BE2C (cell line): ENCODE measurements at regions not wholly inside any gene's neighbourhood (a gene's known extent, or its start where the extent isn't known, plus 50 kb on each side); places are given as distances from the start of the nearest gene placed in this dataset.
"Not testable (repeated sequence)": the region's sequence is repeated elsewhere in the genome, so short reads cannot be mapped to it uniquely, and the experiment has no call there.

Experiments
- DNase-seq: peaks from one replicate; pipeline ENCODE4 v3.0.0-alpha.2; 2020
- H3K27me3 ChIP-seq: fragments of 250-450 bp; sonication (Bioruptor Pico); 2 replicates; pipeline ENCODE4 v1.5.1; 2020; ENCODE audit warnings: mild to moderate bottlenecking
- H3K36me3 ChIP-seq: fragments of 250-450 bp; sonication (Bioruptor Pico); 2 replicates; pipeline ENCODE4 v1.5.1; 2020; ENCODE audit warnings: mild to moderate bottlenecking
- H3K4me1 ChIP-seq: fragments of 250-450 bp; sonication (Bioruptor Pico); 2 replicates; pipeline ENCODE4 v1.5.1; 2020
- H3K4me3 ChIP-seq: 2 replicates; pipeline ENCODE4 v1.5.1; 2011; ENCODE audit warnings: low read depth, low read length
- H3K9me3 ChIP-seq: fragments of 250-450 bp; sonication (Bioruptor Pico); 2 replicates; pipeline ENCODE4 v1.5.1; 2020
- TF ChIP-seq, protein P1 (sequence below): IDR thresholded peaks from 2 replicates; pipeline ENCODE4 v1.5.1; 2012; ENCODE audit warnings: mild to moderate bottlenecking, low read depth, low read length

DNA sequence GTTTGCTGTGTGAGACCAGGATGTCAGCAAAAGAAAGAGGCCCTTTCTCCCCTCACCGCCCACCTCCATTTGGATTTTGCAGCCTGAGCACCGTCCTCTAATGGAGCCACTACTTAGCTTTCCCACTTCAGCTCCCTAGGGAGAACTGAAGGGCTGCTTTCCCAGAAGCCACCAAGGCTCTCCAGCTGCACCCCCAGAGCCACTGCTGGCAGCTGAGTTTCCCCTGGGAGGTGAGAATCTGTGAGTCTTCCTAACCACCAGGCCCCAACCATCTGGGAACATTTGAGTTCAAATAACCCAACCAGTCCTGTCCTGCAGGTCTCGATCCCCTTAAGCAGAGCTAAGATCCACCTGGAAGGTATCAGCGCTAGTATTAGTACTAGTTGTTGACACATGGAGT, 173.1 kb upstream of the USP9X start:
- Histone ChIP-seq H3K9me3 (no peaks in the 10 kb centered on the region), H3K4me3 (no peak overlapping the region), H3K27me3 (no peaks in the 10 kb centered on the region), H3K36me3 (no peaks in the 10 kb centered on the region), H3K4me1 (no peaks in the 10 kb centered on the region)
- TF ChIP-seq, protein P1, sequence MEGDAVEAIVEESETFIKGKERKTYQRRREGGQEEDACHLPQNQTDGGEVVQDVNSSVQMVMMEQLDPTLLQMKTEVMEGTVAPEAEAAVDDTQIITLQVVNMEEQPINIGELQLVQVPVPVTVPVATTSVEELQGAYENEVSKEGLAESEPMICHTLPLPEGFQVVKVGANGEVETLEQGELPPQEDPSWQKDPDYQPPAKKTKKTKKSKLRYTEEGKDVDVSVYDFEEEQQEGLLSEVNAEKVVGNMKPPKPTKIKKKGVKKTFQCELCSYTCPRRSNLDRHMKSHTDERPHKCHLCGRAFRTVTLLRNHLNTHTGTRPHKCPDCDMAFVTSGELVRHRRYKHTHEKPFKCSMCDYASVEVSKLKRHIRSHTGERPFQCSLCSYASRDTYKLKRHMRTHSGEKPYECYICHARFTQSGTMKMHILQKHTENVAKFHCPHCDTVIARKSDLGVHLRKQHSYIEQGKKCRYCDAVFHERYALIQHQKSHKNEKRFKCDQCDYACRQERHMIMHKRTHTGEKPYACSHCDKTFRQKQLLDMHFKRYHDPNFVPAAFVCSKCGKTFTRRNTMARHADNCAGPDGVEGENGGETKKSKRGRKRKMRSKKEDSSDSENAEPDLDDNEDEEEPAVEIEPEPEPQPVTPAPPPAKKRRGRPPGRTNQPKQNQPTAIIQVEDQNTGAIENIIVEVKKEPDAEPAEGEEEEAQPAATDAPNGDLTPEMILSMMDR = no peak
- DNase-seq = peak; percentile 40

DNA sequence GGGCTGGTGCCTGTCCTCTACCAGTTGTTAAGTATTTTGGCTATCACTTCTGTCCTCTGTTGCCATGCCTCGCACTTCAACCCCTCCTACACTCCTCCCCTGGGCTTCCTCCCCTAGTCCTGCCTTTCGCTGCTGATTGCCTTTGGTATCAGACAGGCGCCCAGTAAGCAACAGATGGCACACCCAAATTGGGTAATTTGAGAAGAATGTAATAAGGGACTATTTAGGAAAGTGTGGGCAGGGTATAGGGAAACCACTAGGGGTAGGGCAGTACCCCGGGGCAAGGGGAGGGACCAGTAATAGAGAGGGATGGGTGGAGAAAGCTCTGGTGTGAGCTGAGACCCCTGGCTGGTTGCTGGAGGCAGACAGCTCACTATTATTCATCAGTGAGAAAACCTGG, 172.7 kb upstream of the USP9X start:
- Histone ChIP-seq H3K36me3 (no peaks in the 10 kb centered on the region), H3K27me3 (no peaks in the 10 kb centered on the region), H3K4me3 (no peak overlapping the region), H3K9me3 (no peaks in the 10 kb centered on the region), H3K4me1 (no peaks in the 10 kb centered on the region)
- no peak for DNase-seq
- TF ChIP-seq, protein P1 = no peak

DNA sequence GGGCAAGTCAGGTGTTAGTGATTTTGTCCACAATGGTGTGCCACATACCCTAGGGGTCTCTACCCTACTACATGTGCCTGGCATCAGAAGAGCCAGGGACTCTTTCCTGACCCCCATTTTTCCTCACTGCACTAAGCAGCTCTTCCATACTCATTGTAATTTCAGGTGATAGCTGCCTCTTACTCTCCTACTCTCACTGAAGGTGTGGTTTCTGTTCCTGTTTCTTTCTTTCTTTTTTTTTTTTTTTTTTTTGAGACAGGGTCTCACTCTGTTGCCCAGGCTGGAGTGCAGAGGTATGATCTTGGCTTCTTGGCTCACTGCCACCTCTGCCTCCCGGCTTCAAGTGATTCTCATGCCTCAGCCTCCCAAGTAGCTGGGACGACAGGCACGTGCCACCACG, 164.9 kb upstream of the USP9X start:
- TF ChIP-seq, protein P1 = no peak
- no peak for DNase-seq
- Histone ChIP-seq H3K27me3 (no peaks in the 10 kb centered on the region), H3K4me3 (no peak overlapping the region), H3K4me1 (no peaks in the 10 kb centered on the region), H3K9me3 (no peaks in the 10 kb centered on the region), H3K36me3 (no peaks in the 10 kb centered on the region)

GRCh38 chrX:40922307-40922706, 162.9 kb upstream of the USP9X start:
- Histone ChIP-seq H3K4me3 (no peak overlapping the region), H3K27me3 (no peaks in the 10 kb centered on the region), H3K4me1 (no peaks in the 10 kb centered on the region), H3K9me3 (no peaks in the 10 kb centered on the region), H3K36me3 (no peaks in the 10 kb centered on the region)
- TF ChIP-seq, protein P1 = peak; percentile 54
- no peak for DNase-seq

DNA sequence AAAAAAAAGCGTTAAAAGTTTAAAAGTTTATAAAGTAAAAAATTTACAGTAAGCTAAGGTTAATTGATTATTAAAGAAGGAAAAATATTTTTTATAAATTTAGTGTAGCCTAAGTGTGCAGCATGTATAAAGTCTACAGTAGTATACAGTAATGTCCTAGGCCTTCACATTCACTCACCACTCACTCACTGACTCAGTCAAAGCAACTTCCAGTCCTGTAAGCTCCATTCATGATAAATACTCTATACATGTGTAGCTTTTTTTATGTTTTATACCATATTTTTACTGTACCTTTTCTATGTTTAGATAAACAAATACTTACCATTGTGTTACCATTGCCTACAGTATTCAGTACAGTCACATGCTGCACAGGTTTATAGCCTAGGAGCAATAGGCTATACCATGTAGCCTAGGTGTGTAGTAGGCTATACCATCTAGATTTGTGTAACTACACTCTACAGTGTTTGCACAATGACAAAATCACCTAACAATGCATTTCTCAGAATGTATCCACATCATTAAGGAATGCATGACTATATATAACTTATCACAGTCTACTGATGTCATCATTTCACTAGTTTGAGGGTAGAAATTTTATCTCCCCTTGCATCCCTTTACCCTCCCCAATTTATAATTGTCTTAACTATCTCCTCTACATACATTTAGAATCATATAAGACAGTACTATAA, 158.4 kb upstream of the USP9X start:
- not testable (repeated sequence) for H3K27me3 ChIP-seq, DNase-seq, H3K4me1 ChIP-seq, H3K9me3 ChIP-seq, H3K4me3 ChIP-seq, H3K36me3 ChIP-seq

DNA sequence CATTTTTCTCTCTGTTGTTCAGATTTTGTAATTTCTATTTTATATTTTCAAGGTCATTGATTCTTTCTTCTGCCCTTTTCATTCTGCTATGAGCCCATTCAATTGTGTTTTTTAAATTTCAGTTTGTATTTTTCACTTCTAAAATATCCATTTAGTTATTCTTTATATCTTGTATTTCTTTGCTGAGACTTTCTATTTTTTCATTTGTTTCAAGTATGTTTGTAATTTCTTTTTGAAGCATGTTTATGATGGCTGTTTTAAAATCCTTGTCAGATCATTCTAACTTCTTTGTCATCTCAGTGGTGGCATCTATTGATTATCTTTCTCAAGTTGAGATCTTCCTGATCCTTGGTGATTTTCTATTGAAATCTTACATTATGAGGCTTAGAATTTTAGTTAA, 157.2 kb upstream of the USP9X start:
- Histone ChIP-seq H3K4me3 (no peak overlapping the region), H3K27me3 (no peaks in the 10 kb centered on the region), H3K36me3 (no peaks in the 10 kb centered on the region), H3K4me1 (no peaks in the 10 kb centered on the region), H3K9me3 (no peaks in the 10 kb centered on the region)
- TF ChIP-seq, protein P1 = no peak
- no peak for DNase-seq

DNA sequence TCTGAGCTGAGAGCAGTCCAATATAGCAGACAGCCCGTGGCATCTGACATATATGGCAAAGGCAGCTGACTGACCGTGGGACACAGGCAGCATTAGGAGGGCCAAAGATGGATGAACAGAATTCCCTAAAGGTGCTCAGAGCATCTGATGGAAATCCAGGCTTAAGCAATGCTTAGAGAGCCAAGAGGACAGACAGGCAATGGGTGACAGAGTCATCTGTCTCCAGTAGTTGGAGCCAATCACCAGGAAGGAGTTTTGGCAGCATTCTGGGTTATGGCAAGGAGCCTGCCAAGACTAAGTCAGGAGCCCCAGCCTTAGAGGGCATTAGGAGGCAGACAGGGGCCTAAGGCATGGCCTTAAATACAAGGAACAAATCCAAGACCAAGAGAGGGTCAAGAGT, 153.3 kb upstream of the USP9X start:
- no peak for DNase-seq
- TF ChIP-seq, protein P1 = no peak
- H3K27me3 ChIP-seq = no peaks in the 10 kb centered on the region

More for the DNA sequence above, 153.3 kb upstream of the USP9X start:
- no peak overlapping the region for H3K4me3 ChIP-seq
- H3K9me3 ChIP-seq = no peaks in the 10 kb centered on the region
- no peaks in the 10 kb centered on the region for H3K36me3 ChIP-seq
- H3K4me1 ChIP-seq = no peaks in the 10 kb centered on the region
